DND-41 (cell line): ENCODE measurements at regions not wholly inside any gene's neighbourhood (a gene's known extent, or its start where the extent isn't known, plus 50 kb on each side); places are given as distances from the start of the nearest gene placed in this dataset.

Source experiments
- ATAC-seq: fragments of 200-7000 bp; cut with Tn5 transposase; 3 replicates; pipeline ENCODE4 v1.9.1; 2021; ENCODE audit warnings: low read depth; ENCODE audit not compliant: insufficient read depth
- DNase-seq: peaks from one replicate; pipeline ENCODE4 v3.0.0-alpha.2; 2020
- H2AFZ ChIP-seq: 2 replicates; pipeline ENCODE4 v1.6.0; 2012; ENCODE audit warnings: low read depth, low read length
- H3K27ac ChIP-seq: 2 replicates; pipeline ENCODE4 v1.5.1; 2012; ENCODE audit warnings: low read length, inconsistent platforms
- H3K27me3 ChIP-seq: fragments of 200-600 bp; sonication (generic); 2 replicates; pipeline ENCODE4 v1.6.0; 2012; ENCODE audit warnings: low read length, mild to moderate bottlenecking, inconsistent platforms; ENCODE audit not compliant: insufficient read depth, poor library complexity
- H3K36me3 ChIP-seq: 2 replicates; pipeline ENCODE4 v1.5.1; 2012; ENCODE audit warnings: low read length, inconsistent platforms; ENCODE audit not compliant: insufficient read depth
- H3K4me1 ChIP-seq: 2 replicates; pipeline ENCODE4 v1.5.1; 2012; ENCODE audit warnings: mild to moderate bottlenecking, low read length; ENCODE audit not compliant: insufficient read depth
- H3K4me2 ChIP-seq: 2 replicates; pipeline ENCODE4 v1.6.0; 2012; ENCODE audit warnings: mild to moderate bottlenecking, moderate library complexity, low read length, inconsistent platforms; ENCODE audit not compliant: insufficient read depth
- H3K4me3 ChIP-seq, 2 experiments: fragments of 200-600 bp in 1 of 2; shearing (Covaris generic) in 1 of 2; 2 replicates each; pipeline ENCODE4 v1.5.1; 2012 to 2016; ENCODE audit warnings: inconsistent platforms in 2 of 2, low read length in 2 of 2, mild to moderate bottlenecking in 2 of 2, low read depth in 1 of 2, moderate library complexity in 1 of 2
- H3K79me2 ChIP-seq: 2 replicates; pipeline ENCODE4 v1.6.0; 2012; ENCODE audit warnings: low read length, inconsistent platforms; ENCODE audit not compliant: insufficient read depth
- H3K9ac ChIP-seq: 2 replicates; pipeline ENCODE4 v1.6.0; 2012; ENCODE audit warnings: low read depth, mild to moderate bottlenecking, inconsistent platforms, low read length, moderate library complexity
- H3K9me3 ChIP-seq: 2 replicates; pipeline ENCODE4 v1.5.1; 2012; ENCODE audit warnings: low read length, moderate library complexity, mild to moderate bottlenecking, inconsistent platforms; ENCODE audit not compliant: insufficient read depth, severe bottlenecking
- H4K20me1 ChIP-seq: 2 replicates; pipeline ENCODE4 v1.6.0; 2012; ENCODE audit warnings: low read length; ENCODE audit not compliant: insufficient read depth
- CTCF ChIP-seq: IDR thresholded peaks from 2 replicates; pipeline ENCODE4 v1.5.1; 2012; ENCODE audit warnings: borderline replicate concordance, low read length, moderate library complexity, mild to moderate bottlenecking; ENCODE audit not compliant: poor library complexity, severe bottlenecking; ENCODE audit errors: extremely low read depth
- EZH2 ChIP-seq: IDR thresholded peaks from 3 replicates; pipeline ENCODE4 v1.6.1; 2012; ENCODE audit warnings: borderline replicate concordance, low read depth, mild to moderate bottlenecking, moderate library complexity, low read length, inconsistent platforms; ENCODE audit not compliant: severe bottlenecking

GRCh38 chr2:18503376-18504228, 56.9 kb downstream of the RDH14 start:
- H3K36me3 ChIP-seq: no peaks in the 10 kb centered on the region
- no peak overlapping the region for H3K27ac ChIP-seq
- H3K79me2 ChIP-seq: no peaks in the 10 kb centered on the region
- DNase-seq (no peak), ATAC-seq (no peak)
- no peak overlapping the region for H2AFZ ChIP-seq
- no peaks in the 10 kb centered on the region for H3K4me1 ChIP-seq
- no peaks in the 10 kb centered on the region for H4K20me1 ChIP-seq
- TF ChIP-seq CTCF (no peak), EZH2 (no peak)
- H3K4me2 ChIP-seq: no peak overlapping the region
- no peak overlapping the region for H3K4me3 ChIP-seq
- peaks cover 2% of the 10 kb centered on the region for H3K27me3 ChIP-seq
- no peaks in the 10 kb centered on the region for H3K9me3 ChIP-seq
- H3K9ac ChIP-seq: no peak overlapping the region

DNA sequence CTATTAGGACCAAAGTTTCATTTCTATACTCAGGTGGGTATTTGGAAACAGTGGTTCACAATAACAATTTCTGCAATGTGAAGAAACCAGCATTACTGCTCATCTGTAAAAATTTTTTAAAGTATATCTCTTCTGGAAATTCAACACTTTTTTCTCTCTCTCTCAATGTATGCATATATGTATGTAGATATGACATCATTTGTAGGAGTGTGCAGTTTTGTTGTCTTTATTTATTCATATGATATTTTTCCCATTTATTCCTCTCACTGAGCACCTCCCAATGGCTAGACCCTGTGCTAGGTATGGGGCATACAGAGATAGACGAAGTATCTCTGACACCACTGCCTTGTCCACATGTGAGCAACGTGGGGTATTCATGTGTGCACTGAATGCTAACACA, 58.3 kb downstream of the RDH14 start:
- H3K27me3 ChIP-seq: peaks cover 2% of the 10 kb centered on the region
- no peak overlapping the region for H3K27ac ChIP-seq
- no peaks in the 10 kb centered on the region for H3K79me2 ChIP-seq
- no peaks in the 10 kb centered on the region for H3K36me3 ChIP-seq
- no peak overlapping the region for H2AFZ ChIP-seq
- H3K4me1 ChIP-seq: no peaks in the 10 kb centered on the region
- no peak for DNase-seq
- H3K4me3 ChIP-seq: no peak overlapping the region
- H3K9me3 ChIP-seq: no peaks in the 10 kb centered on the region
- no peaks in the 10 kb centered on the region for H4K20me1 ChIP-seq
- no peak overlapping the region for H3K9ac ChIP-seq
- TF ChIP-seq CTCF (no peak), EZH2 (no peak)
- H3K4me2 ChIP-seq: no peak overlapping the region
- no peak for ATAC-seq

GRCh38 chr2:18501729-18502128, 58.7 kb downstream of the RDH14 start:
- Histone ChIP-seq H3K27me3 (peaks cover 2% of the 10 kb centered on the region), H3K36me3 (no peaks in the 10 kb centered on the region), H3K4me2 (no peak overlapping the region), H3K9ac (no peak overlapping the region), H3K4me1 (no peaks in the 10 kb centered on the region), H3K79me2 (no peaks in the 10 kb centered on the region), H3K9me3 (no peaks in the 10 kb centered on the region), H3K27ac (no peak overlapping the region), H3K4me3 (no peak overlapping the region), H2AFZ (no peak overlapping the region), H4K20me1 (no peaks in the 10 kb centered on the region)
- ATAC-seq (no peak), DNase-seq (no peak)
- TF ChIP-seq CTCF: no peak
- no peak for TF ChIP-seq EZH2
